D721Med (cell line): ENCODE measurements at regions not wholly inside any gene's neighbourhood (a gene's known extent, or its start where the extent isn't known, plus 50 kb on each side); places are given as distances from the start of the nearest gene placed in this dataset.

Experiments
- DNase-seq: peaks from one replicate; pipeline ENCODE4 v3.0.0; 2011; ENCODE audit warnings: low spot score; ENCODE audit not compliant: insufficient read length
- FAIRE-seq: peaks from 2 replicates; lab custom pipeline; 2011; peaks lifted over from hg19 to GRCh38; lab: Jason Lieb, UNC
- CTCF ChIP-seq: IDR thresholded peaks from 2 replicates; pipeline ENCODE4 v1.5.1; 2012; ENCODE audit warnings: mild to moderate bottlenecking, control low read depth; ENCODE audit not compliant: insufficient read depth; ENCODE audit errors: missing control alignments

DNA sequence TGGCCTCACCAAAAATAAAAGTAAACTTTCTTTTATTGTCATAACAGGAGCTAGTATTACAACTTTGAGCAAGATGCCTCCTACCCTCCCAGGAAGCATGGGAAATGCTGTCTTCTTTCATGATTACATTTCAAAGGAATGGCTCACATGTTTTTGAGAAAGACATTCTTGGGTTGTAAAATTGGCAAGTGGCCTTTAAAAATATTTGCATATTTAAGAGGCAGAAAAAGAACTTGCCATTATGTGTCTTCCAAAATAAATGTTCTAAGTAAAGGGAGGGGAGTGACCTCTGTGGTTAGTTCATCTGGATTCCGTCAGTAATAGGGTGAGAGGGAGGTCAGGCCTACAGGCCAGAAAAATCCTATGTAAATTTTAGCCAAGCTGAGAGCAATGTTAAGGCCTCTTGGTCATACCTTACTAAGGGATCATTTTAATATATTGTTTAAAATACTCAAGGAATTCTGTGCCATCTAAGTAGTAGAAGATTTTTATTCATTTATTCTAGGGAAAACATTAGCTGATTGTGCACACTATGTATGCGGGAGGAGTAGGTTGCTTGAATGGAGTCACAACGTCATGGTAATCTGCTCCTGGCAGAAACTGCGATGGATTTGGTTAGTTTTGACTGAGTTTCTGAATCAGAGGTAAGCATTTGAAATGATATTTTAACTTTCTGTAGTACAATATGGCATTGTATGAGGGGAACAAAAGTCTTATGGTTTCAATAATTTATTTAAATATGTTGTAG lies 1485.7 kb upstream of the CDH9 start:
- DNase-seq (no peak), FAIRE-seq (no peak)
- TF ChIP-seq CTCF, result no peak

DNA sequence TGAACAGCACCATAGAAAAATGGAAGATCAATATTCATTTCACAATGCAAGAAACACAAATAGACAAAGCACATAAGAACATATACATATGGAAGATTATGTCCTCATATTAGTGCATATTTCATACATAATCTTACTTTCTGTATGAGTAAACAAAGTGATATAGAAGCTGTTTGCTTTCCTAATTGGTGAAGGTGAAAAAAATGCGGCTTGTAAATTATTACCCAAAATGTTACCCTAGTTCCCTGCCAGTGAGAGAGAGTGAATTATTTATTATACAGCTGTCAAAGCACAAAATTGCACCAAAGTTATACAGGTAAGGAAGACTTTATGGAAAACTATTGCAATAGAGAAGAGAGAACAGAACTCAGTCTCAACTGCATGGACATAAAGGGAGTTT lies 1485.0 kb upstream of the CDH9 start:
- DNase-seq, result no peak

DNA sequence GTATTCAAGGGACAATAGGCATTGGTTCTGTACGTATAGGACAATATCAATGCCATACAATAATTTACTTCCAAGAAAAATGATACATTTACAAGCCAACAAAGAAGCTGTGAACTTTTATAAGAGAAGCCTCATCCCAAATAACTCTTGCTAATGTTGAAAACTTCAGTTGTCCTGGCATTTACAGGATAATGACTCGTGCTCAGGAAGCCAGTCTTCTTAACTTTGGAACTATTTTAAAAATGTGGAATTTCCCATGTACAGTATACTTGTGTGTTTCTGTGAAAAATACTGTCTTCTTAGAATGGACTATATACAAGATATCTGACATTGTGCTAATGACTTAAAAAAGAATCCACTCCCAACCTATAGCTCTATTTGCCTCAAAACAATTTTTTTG lies 1479.3 kb upstream of the CDH9 start:
- DNase-seq (no peak), FAIRE-seq (no peak)
- no peak for TF ChIP-seq CTCF

More for the DNA sequence above, 1485.0 kb upstream of the CDH9 start:
- TF ChIP-seq CTCF, result no peak
- no peak for FAIRE-seq

- DNase-seq (no peak), FAIRE-seq (no peak)
- TF ChIP-seq CTCF, result no peak
Measured at GRCh38 chr5:28516722-28517121, 1478.3 kb upstream of the CDH9 start.

DNA sequence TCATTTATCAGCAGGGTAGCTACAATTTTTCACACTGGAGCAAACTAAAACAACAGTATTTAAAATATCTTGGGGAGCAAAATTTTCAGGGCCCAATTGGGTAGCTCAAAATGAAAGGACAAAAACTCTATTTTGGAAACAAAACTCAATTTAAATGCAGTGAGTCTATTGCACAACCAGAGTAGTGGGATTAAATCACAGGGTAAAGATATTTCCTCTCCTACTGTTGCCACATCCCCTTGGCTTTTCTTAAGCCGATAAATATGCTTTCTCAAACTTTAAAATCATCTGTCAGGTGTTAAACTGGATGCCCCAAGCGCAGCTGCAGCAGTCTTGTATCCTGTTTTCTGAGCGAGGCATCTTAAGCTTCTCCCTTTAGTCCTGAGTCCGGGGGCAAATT lies 1474.3 kb upstream of the CDH9 start:
- no peak for TF ChIP-seq CTCF
- DNase-seq (no peak), FAIRE-seq (no peak)

DNA sequence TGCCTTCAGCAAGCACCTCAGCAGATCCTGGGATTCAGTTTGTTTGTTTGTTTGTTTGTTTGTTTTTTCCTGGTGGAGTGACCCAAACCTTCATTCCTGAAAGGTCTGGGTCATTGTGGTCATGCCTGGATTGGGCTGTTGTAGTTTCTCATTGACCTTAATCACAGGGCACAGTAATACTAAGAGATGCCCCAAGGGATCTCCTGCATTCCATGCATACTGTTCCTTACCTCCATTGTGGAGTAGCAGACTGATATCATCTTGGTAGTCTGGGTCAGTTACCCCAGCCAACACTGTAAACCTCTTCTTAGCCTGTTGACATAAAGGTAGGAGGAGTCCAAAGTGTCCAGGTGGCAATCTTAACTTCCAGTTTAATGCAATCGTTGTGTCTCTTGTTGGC lies 1466.7 kb upstream of the CDH9 start:
- TF ChIP-seq CTCF, result no peak

GRCh38 chr5:28500511-28500910 lies 1462.1 kb upstream of the CDH9 start:
- FAIRE-seq (no peak), DNase-seq (no peak)
- TF ChIP-seq CTCF, result no peak

More for the DNA sequence above, 1466.7 kb upstream of the CDH9 start:
- FAIRE-seq (no peak), DNase-seq (no peak)
